GM23338 (cell line): ENCODE measurements at regions not wholly inside any gene's neighbourhood (a gene's known extent, or its start where the extent isn't known, plus 50 kb on each side); places are given as distances from the start of the nearest gene placed in this dataset.

Experiments
- ATAC-seq: fragments of 200-7000 bp; cut with Tn5 transposase; 3 replicates; pipeline ENCODE4 v1.9.1; 2020
- DNase-seq: peaks from one replicate; pipeline ENCODE4 v3.0.0-alpha.2; 2015; ENCODE audit warnings: low spot score
- H2AFZ ChIP-seq: fragments of 200-600 bp; sonication (generic); 2 replicates; pipeline ENCODE4 v1.8.0; 2016; ENCODE audit warnings: antibody characterized with exemption, mild to moderate bottlenecking, moderate library complexity
- H3F3A ChIP-seq: fragments of 200-600 bp; sonication (generic); replicated peaks from 2 replicates; pipeline ENCODE4 v1.8.0; 2017; ENCODE audit warnings: antibody characterized with exemption, mixed run types, low read depth
- H3K27ac ChIP-seq: fragments of 200-600 bp; sonication (generic); 2 replicates; pipeline ENCODE4 v1.6.1; 2016; ENCODE audit warnings: low read depth
- H3K27me3 ChIP-seq: fragments of 200-600 bp; sonication (generic); 2 replicates; pipeline ENCODE4 v1.8.0; 2016; ENCODE audit warnings: mild to moderate bottlenecking, mixed run types, moderate library complexity; ENCODE audit not compliant: insufficient read depth
- H3K36me3 ChIP-seq: fragments of 200-600 bp; sonication (generic); 2 replicates; pipeline ENCODE4 v1.8.0; 2016; ENCODE audit warnings: mild to moderate bottlenecking; ENCODE audit not compliant: insufficient read depth
- H3K4me1 ChIP-seq: fragments of 200-600 bp; sonication (generic); 2 replicates; pipeline ENCODE4 v1.8.0; 2016; ENCODE audit warnings: mild to moderate bottlenecking, moderate library complexity; ENCODE audit not compliant: insufficient read depth
- H3K4me2 ChIP-seq: fragments of 200-600 bp; sonication (generic); 2 replicates; pipeline ENCODE4 v1.7.1; 2017; ENCODE audit warnings: mixed run types
- H3K4me3 ChIP-seq: fragments of 200-600 bp; sonication (generic); 2 replicates; pipeline ENCODE4 v1.6.1; 2016; ENCODE audit warnings: mixed run types
- H3K79me2 ChIP-seq: fragments of 200-600 bp; sonication (generic); replicated peaks from 2 replicates; pipeline ENCODE4 v1.8.0; 2017; ENCODE audit warnings: mild to moderate bottlenecking; ENCODE audit not compliant: insufficient read depth
- H3K9me2 ChIP-seq: fragments of 200-600 bp; sonication (generic); 2 replicates; pipeline ENCODE4 v1.8.0; 2017; ENCODE audit not compliant: insufficient read depth
- H4K20me1 ChIP-seq: fragments of 200-600 bp; sonication (generic); replicated peaks from 2 replicates; pipeline ENCODE4 v1.8.0; 2017; ENCODE audit warnings: mild to moderate bottlenecking; ENCODE audit not compliant: insufficient read depth
- H3K27ac Mint-ChIP-seq: 2 replicates; pipeline ENCODE4 v1.8.0; 2020; ENCODE audit warnings: inconsistent platforms, mild to moderate bottlenecking, moderate library complexity, mixed read lengths
- H3K27me3 Mint-ChIP-seq: 3 replicates; pipeline ENCODE4 v1.8.0; 2022; ENCODE audit warnings: low read depth, mild to moderate bottlenecking, moderate library complexity, mixed read lengths, inconsistent platforms; ENCODE audit not compliant: insufficient read depth, poor library complexity
- H3K36me3 Mint-ChIP-seq: 3 replicates; pipeline ENCODE4 v1.8.0; 2021; ENCODE audit warnings: low read depth, mild to moderate bottlenecking, inconsistent platforms, moderate library complexity, mixed read lengths
- H3K4me1 Mint-ChIP-seq: 3 replicates; pipeline ENCODE4 v1.8.0; 2020; ENCODE audit warnings: mild to moderate bottlenecking, inconsistent platforms, mixed read lengths
- H3K4me3 Mint-ChIP-seq: 3 replicates; pipeline ENCODE4 v1.8.0; 2021; ENCODE audit warnings: moderate library complexity, mild to moderate bottlenecking, inconsistent platforms, mixed read lengths
- H3K9me3 Mint-ChIP-seq: 3 replicates; pipeline ENCODE4 v1.8.0; 2020; ENCODE audit warnings: moderate library complexity, mild to moderate bottlenecking, inconsistent platforms, mixed read lengths
- CREB1 ChIP-seq: fragments of 250-450 bp; sonication (Bioruptor Pico); IDR thresholded peaks from 2 replicates; pipeline ENCODE4 v1.5.0; 2020; ENCODE audit warnings: low read depth, mild to moderate bottlenecking, moderate library complexity
- EZH2 ChIP-seq: fragments of 200-600 bp; sonication (generic); IDR thresholded peaks from one replicate; pipeline ENCODE4 v1.8.0; 2017; ENCODE audit warnings: antibody characterized with exemption, mild to moderate bottlenecking, low read depth; ENCODE audit not compliant: unreplicated experiment
- EZH2phosphoT487 ChIP-seq: fragments of 200-600 bp; sonication (generic); IDR thresholded peaks from one replicate; pipeline ENCODE4 v1.8.1; 2018; ENCODE audit warnings: antibody characterized with exemption; ENCODE audit not compliant: unreplicated experiment
- JUNB ChIP-seq: IDR thresholded peaks from one replicate; pipeline ENCODE4 v1.6.1; 2016; ENCODE audit warnings: antibody characterized with exemption; ENCODE audit not compliant: unreplicated experiment
- NANOG ChIP-seq: IDR thresholded peaks from 2 replicates; pipeline ENCODE4 v1.6.1; 2016; ENCODE audit warnings: antibody characterized with exemption, borderline replicate concordance
- POLR2AphosphoS5 ChIP-seq: IDR thresholded peaks from 2 replicates; pipeline ENCODE4 v1.6.1; 2016; ENCODE audit warnings: antibody characterized with exemption, low read depth
- STAT1 ChIP-seq: IDR thresholded peaks from one replicate; pipeline ENCODE4 v1.6.1; 2016; ENCODE audit warnings: antibody characterized with exemption; ENCODE audit not compliant: unreplicated experiment
- ZNF114 ChIP-seq: fragments of 250-450 bp; sonication (Bioruptor Pico); IDR thresholded peaks from 2 replicates; pipeline ENCODE4 v1.5.0; 2020; ENCODE audit warnings: mild to moderate bottlenecking, moderate library complexity
- ZNF331 ChIP-seq: fragments of 250-450 bp; sonication (Bioruptor Pico); IDR thresholded peaks from 2 replicates; pipeline ENCODE4 v1.5.0; 2020; ENCODE audit warnings: low read depth, mild to moderate bottlenecking, moderate library complexity
- TF ChIP-seq, protein P1 (sequence below): IDR thresholded peaks from one replicate; pipeline ENCODE4 v1.6.1; 2018; ENCODE audit warnings: antibody characterized with exemption; ENCODE audit not compliant: unreplicated experiment
- TF ChIP-seq, protein P2 (sequence below), 2 experiments: fragments of 200-600 bp in 1 of 2; sonication (generic) in 1 of 2; conservative IDR thresholded peaks; 2 replicates each; pipeline versions ENCODE4 v1.5.1 to v1.6.1; 2016 to 2017; ENCODE audit warnings: antibody characterized with exemption in 2 of 2, low read depth in 2 of 2, mild to moderate bottlenecking in 2 of 2, moderate library complexity in 1 of 2
- TF ChIP-seq, protein P3 (sequence below): fragments of 250-450 bp; sonication (Bioruptor Pico); IDR thresholded peaks from 2 replicates; pipeline ENCODE4 v1.5.0; 2020; ENCODE audit warnings: mild to moderate bottlenecking, moderate library complexity
- TF ChIP-seq, protein P4 (sequence below): IDR thresholded peaks from 2 replicates; pipeline ENCODE4 v1.6.1; 2016; ENCODE audit warnings: antibody characterized with exemption

DNA sequence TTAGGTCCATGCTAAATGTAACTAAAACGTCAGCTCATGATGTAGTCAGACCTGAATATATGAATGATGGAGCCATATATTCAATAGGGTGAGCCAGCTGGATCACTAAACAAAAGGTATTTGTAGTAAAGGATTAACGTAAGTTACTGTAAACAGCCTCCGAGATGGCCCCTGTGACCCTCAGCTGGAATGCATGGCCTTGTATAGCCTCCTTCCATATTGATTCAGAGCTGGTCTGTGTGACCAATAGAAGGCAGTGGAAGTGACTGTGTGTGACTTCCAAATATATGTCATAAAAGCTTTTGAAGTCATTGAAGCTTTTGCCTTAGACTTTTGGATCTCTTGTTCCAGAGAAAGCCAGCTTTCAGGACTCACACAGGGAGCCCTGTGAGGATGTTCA, 154.4 kb upstream of the CHD1 start:
- Mint-ChIP-seq H3K27me3 (peaks cover 3% of the 10 kb centered on the region), H3K4me1 (peaks cover 16% of the 10 kb centered on the region), H3K4me3 (no peak overlapping the region), H3K27ac (no peak overlapping the region), H3K9me3 (no peaks in the 10 kb centered on the region), H3K36me3 (no peaks in the 10 kb centered on the region)
- Histone ChIP-seq H3K27me3 (no peaks in the 10 kb centered on the region), H3K4me2 (no peak overlapping the region), H3K4me1 (no peaks in the 10 kb centered on the region; the same call in 1 of the 2 replicates), H3K27ac (no peak overlapping the region), H3K79me2 (no peaks in the 10 kb centered on the region), H3K36me3 (no peaks in the 10 kb centered on the region), H4K20me1 (no peaks in the 10 kb centered on the region), H2AFZ (peak overlapping the region; percentile 72; the same call in 1 of the 2 replicates), H3K9me2 (peaks cover 24% of the 10 kb centered on the region), H3F3A (no peaks in the 10 kb centered on the region), H3K4me3 (no peak overlapping the region)
- ATAC-seq = no peak
- no peak for DNase-seq
- TF ChIP-seq STAT1 (no peak), ZNF331 (no peak), ZNF114 (CRISPR knock-in tag) (no peak), NANOG (no peak), EZH2 (no peak), CREB1 (CRISPR knock-in tag) (no peak), JUNB (no peak), POLR2AphosphoS5 (no peak), EZH2phosphoT487 (no peak)
- TF ChIP-seq, protein P1, sequence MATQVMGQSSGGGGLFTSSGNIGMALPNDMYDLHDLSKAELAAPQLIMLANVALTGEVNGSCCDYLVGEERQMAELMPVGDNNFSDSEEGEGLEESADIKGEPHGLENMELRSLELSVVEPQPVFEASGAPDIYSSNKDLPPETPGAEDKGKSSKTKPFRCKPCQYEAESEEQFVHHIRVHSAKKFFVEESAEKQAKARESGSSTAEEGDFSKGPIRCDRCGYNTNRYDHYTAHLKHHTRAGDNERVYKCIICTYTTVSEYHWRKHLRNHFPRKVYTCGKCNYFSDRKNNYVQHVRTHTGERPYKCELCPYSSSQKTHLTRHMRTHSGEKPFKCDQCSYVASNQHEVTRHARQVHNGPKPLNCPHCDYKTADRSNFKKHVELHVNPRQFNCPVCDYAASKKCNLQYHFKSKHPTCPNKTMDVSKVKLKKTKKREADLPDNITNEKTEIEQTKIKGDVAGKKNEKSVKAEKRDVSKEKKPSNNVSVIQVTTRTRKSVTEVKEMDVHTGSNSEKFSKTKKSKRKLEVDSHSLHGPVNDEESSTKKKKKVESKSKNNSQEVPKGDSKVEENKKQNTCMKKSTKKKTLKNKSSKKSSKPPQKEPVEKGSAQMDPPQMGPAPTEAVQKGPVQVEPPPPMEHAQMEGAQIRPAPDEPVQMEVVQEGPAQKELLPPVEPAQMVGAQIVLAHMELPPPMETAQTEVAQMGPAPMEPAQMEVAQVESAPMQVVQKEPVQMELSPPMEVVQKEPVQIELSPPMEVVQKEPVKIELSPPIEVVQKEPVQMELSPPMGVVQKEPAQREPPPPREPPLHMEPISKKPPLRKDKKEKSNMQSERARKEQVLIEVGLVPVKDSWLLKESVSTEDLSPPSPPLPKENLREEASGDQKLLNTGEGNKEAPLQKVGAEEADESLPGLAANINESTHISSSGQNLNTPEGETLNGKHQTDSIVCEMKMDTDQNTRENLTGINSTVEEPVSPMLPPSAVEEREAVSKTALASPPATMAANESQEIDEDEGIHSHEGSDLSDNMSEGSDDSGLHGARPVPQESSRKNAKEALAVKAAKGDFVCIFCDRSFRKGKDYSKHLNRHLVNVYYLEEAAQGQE = no peak
- TF ChIP-seq, protein P2, sequence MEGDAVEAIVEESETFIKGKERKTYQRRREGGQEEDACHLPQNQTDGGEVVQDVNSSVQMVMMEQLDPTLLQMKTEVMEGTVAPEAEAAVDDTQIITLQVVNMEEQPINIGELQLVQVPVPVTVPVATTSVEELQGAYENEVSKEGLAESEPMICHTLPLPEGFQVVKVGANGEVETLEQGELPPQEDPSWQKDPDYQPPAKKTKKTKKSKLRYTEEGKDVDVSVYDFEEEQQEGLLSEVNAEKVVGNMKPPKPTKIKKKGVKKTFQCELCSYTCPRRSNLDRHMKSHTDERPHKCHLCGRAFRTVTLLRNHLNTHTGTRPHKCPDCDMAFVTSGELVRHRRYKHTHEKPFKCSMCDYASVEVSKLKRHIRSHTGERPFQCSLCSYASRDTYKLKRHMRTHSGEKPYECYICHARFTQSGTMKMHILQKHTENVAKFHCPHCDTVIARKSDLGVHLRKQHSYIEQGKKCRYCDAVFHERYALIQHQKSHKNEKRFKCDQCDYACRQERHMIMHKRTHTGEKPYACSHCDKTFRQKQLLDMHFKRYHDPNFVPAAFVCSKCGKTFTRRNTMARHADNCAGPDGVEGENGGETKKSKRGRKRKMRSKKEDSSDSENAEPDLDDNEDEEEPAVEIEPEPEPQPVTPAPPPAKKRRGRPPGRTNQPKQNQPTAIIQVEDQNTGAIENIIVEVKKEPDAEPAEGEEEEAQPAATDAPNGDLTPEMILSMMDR (conservative IDR thresholded peaks at IDR 0.05; ENCODE audit: low read depth in 2 of 2) = no peak
- TF ChIP-seq, protein P3, sequence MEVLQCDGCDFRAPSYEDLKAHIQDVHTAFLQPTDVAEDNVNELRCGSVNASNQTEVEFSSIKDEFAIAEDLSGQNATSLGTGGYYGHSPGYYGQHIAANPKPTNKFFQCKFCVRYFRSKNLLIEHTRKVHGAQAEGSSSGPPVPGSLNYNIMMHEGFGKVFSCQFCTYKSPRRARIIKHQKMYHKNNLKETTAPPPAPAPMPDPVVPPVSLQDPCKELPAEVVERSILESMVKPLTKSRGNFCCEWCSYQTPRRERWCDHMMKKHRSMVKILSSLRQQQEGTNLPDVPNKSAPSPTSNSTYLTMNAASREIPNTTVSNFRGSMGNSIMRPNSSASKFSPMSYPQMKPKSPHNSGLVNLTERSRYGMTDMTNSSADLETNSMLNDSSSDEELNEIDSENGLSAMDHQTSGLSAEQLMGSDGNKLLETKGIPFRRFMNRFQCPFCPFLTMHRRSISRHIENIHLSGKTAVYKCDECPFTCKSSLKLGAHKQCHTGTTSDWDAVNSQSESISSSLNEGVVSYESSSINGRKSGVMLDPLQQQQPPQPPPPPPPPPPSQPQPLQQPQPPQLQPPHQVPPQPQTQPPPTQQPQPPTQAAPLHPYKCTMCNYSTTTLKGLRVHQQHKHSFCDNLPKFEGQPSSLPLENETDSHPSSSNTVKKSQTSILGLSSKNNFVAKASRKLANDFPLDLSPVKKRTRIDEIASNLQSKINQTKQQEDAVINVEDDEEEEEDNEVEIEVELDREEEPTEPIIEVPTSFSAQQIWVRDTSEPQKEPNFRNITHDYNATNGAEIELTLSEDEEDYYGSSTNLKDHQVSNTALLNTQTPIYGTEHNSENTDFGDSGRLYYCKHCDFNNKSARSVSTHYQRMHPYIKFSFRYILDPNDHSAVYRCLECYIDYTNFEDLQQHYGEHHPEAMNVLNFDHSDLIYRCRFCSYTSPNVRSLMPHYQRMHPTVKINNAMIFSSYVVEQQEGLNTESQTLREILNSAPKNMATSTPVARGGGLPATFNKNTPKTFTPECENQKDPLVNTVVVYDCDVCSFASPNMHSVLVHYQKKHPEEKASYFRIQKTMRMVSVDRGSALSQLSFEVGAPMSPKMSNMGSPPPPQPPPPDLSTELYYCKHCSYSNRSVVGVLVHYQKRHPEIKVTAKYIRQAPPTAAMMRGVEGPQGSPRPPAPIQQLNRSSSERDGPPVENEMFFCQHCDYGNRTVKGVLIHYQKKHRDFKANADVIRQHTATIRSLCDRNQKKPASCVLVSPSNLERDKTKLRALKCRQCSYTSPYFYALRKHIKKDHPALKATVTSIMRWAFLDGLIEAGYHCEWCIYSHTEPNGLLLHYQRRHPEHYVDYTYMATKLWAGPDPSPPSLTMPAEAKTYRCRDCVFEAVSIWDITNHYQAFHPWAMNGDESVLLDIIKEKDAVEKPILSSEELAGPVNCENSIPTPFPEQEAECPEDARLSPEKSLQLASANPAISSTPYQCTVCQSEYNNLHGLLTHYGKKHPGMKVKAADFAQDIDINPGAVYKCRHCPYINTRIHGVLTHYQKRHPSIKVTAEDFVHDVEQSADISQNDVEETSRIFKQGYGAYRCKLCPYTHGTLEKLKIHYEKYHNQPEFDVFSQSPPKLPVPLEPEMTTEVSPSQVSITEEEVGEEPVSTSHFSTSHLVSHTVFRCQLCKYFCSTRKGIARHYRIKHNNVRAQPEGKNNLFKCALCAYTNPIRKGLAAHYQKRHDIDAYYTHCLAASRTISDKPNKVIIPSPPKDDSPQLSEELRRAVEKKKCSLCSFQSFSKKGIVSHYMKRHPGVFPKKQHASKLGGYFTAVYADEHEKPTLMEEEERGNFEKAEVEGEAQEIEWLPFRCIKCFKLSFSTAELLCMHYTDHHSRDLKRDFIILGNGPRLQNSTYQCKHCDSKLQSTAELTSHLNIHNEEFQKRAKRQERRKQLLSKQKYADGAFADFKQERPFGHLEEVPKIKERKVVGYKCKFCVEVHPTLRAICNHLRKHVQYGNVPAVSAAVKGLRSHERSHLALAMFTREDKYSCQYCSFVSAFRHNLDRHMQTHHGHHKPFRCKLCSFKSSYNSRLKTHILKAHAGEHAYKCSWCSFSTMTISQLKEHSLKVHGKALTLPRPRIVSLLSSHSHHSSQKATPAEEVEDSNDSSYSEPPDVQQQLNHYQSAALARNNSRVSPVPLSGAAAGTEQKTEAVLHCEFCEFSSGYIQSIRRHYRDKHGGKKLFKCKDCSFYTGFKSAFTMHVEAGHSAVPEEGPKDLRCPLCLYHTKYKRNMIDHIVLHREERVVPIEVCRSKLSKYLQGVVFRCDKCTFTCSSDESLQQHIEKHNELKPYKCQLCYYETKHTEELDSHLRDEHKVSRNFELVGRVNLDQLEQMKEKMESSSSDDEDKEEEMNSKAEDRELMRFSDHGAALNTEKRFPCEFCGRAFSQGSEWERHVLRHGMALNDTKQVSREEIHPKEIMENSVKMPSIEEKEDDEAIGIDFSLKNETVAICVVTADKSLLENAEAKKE = no peak
- TF ChIP-seq, protein P4, sequence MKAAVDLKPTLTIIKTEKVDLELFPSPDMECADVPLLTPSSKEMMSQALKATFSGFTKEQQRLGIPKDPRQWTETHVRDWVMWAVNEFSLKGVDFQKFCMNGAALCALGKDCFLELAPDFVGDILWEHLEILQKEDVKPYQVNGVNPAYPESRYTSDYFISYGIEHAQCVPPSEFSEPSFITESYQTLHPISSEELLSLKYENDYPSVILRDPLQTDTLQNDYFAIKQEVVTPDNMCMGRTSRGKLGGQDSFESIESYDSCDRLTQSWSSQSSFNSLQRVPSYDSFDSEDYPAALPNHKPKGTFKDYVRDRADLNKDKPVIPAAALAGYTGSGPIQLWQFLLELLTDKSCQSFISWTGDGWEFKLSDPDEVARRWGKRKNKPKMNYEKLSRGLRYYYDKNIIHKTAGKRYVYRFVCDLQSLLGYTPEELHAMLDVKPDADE = no peak
